Tibial artery (tissue), 4 donors: ENCODE measurements at regions not wholly inside any gene's neighbourhood (a gene's known extent, or its start where the extent isn't known, plus 50 kb on each side); places are given as distances from the start of the nearest gene placed in this dataset.

Experiments
- DNase-seq, 2 donors: peaks; one replicate each; pipeline ENCODE4 v3.0.0-alpha.2; 2019
- H3K27ac ChIP-seq, 2 donors: fragments of 200-600 bp; sonication (generic) in 1 of 2; 1 replicate in 1 of 2; 2 replicates in 1 of 2; pipeline ENCODE4 v1.5.1; 2018 to 2019; ENCODE audit warnings: mild to moderate bottlenecking in 1 of 2
- H3K27me3 ChIP-seq, 2 donors: fragments of 200-600 bp; sonication (generic) in 1 of 2; one replicate each; pipeline versions ENCODE4 v1.5.1 to v1.6.0; 2016 to 2019
- H3K36me3 ChIP-seq, 3 donors: fragments of 200-600 bp; sonication (generic) in 2 of 3; one replicate each; pipeline ENCODE4 v1.5.1; 2016 to 2019; ENCODE audit warnings: mild to moderate bottlenecking in 2 of 3
- H3K4me1 ChIP-seq, 4 donors: fragments of 200-600 bp; sonication (generic) in 2 of 4; 1 replicate in 3 of 4; 2 replicates in 1 of 4; pipeline ENCODE4 v1.5.1; 2016 to 2019
- H3K4me3 ChIP-seq, 2 donors: fragments of 200-600 bp; sonication (generic) in 1 of 2; 1 replicate in 1 of 2; 2 replicates in 1 of 2; pipeline ENCODE4 v1.5.1; 2018 to 2019; ENCODE audit warnings: mild to moderate bottlenecking in 2 of 2
- H3K9me3 ChIP-seq, 3 donors: fragments of 200-600 bp; sonication (generic) in 1 of 3; one replicate each; pipeline ENCODE4 v1.5.1; 2016 to 2019
- intact Hi-C: fragments of 100-400 bp; cut with DNase I; formaldehyde crosslinking; loops from one replicate; pipeline ENCODE4 v1.15.0; 2023; ENCODE audit warnings: low total_unique reads
- TF ChIP-seq, protein P1 (sequence below), 2 experiments: fragments of 200-600 bp in 1 of 2; fragments of 450-650 bp in 1 of 2; IDR thresholded peaks; one replicate each; pipeline ENCODE4 v1.5.1; 2017 to 2019; ENCODE audit warnings: antibody characterized with exemption in 2 of 2, mild to moderate bottlenecking in 1 of 2, moderate library complexity in 1 of 2

DNA sequence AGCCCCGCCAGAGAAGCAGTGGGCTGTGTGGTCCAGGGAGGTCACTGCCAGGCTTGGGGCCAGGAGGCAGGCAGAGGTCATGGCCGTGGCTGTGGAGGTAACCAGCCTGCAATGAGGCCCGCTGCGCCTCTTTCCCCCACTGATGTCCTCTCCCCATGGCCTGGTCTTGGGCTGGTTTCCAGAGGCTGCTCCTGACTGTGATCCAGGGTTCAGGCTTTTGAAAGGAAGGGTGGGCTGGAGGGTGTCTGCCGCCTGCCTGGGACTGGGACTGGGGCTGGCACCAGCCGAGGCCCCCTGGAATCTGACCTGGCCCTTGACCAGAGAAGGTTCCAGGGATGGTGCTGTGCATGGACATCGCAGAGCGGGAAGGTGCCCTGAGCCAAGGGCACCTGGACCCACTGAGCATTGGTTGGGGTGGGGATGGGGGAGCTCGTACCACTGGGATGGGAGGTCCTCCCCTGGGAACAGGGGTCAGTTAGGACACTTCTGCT is 59.6 kb upstream of the THY1 start:
- intact Hi-C loops: loop anchor here (10.0 kb wide), 2 partner anchors 242 to 632 kb away; partner anchors contain the start of gene NECTIN1
- peak; percentile 15 to 60 for DNase-seq
- Histone ChIP-seq H3K4me3 (no peak overlapping the region), H3K27me3 (peaks cover 0 to 40% of the 10 kb centered on the region in 2 donors), H3K27ac (no peak overlapping the region), H3K4me1 (peaks cover 0 to 10% (median 7%) of the 10 kb centered on the region in 4 donors), H3K36me3 (no peaks in the 10 kb centered on the region), H3K9me3 (no peaks in the 10 kb centered on the region)
- TF ChIP-seq, protein P1, sequence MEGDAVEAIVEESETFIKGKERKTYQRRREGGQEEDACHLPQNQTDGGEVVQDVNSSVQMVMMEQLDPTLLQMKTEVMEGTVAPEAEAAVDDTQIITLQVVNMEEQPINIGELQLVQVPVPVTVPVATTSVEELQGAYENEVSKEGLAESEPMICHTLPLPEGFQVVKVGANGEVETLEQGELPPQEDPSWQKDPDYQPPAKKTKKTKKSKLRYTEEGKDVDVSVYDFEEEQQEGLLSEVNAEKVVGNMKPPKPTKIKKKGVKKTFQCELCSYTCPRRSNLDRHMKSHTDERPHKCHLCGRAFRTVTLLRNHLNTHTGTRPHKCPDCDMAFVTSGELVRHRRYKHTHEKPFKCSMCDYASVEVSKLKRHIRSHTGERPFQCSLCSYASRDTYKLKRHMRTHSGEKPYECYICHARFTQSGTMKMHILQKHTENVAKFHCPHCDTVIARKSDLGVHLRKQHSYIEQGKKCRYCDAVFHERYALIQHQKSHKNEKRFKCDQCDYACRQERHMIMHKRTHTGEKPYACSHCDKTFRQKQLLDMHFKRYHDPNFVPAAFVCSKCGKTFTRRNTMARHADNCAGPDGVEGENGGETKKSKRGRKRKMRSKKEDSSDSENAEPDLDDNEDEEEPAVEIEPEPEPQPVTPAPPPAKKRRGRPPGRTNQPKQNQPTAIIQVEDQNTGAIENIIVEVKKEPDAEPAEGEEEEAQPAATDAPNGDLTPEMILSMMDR (IDR thresholded peaks at IDR 0.05): no peak

DNA sequence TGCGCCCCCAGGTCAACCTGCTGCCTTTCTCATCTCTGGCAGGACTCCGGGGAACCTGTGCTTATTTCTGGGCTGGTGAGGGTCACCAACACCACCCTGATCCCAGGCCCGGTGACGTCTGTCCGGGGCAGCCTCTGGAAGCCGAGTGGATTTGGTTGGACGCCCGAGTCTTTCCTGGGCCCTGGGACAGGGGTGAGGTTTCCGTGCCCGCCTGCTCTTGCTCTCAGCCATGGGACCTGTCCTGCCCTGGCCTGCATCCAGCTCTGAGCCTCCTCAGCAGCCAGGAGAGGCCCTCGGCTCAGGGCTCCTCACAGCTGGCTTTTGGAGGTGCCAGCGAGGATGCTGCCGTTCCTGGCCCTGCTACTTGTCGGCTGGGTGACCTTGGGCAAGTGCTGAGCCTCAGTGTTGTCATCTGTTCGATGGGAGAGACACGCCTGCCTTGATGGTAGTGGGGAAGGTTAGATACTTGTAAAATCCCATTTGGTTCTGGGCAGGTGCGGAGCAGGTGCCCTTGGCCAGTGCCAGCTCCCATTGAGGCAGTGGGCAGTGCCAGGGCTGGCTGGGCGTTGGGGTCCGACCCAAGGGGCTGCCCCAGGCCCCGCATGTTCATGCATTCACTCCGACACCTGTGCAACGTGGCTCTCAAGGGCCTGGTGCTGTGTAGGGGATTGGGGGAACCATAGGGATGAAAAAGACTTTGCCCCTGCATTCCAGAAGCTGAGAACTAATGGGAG is 58.9 kb upstream of the THY1 start:
- peaks cover 0 to 10% (median 7%) of the 10 kb centered on the region in 4 donors for H3K4me1 ChIP-seq
- no peak overlapping the region for H3K4me3 ChIP-seq
- no peak overlapping the region for H3K27ac ChIP-seq
- TF ChIP-seq, protein P1 (IDR thresholded peaks at IDR 0.05): no peak
- DNase-seq: peak; percentile 17 to 61
- intact Hi-C loops: loop anchor here (10.0 kb wide), 2 partner anchors 243 to 633 kb away; partner anchors contain the start of gene NECTIN1
- peaks cover 0 to 33% of the 10 kb centered on the region in 2 donors for H3K27me3 ChIP-seq
- H3K36me3 ChIP-seq: no peaks in the 10 kb centered on the region
- H3K9me3 ChIP-seq: no peaks in the 10 kb centered on the region

DNA sequence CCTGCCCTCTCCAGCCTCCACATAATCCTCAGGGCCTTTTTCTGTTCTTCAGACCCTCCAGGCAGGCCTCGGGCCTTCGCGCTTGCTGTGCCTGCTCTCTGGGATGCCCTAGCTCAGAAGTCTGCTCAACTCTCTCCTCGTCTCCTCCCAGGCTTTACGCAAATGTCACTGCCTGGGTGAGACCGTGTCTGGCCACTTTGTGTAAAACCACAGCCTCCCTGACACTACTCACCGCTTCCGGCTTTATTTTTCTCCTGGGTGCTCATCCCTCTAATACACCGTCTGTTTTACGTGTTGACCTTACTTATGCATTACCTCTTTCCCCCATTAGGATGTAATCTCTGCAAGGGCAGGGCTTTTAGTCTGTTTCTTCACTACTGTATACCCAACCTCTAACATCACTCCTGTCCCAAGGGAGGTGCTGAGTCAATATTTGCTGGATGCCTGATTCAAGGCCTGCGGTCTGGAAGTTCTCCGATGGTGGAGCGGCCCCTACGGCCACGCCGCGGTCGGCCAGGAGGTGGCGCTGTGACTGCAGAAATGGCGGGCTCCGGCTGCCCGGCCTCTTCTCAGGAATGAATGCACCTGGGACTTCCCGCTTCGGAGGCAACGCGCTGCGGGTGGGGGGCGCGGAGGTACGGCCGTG is 58.2 kb upstream of the THY1 start:
- Histone ChIP-seq H3K27me3 (peaks cover 0 to 30% of the 10 kb centered on the region in 2 donors), H3K4me1 (peaks cover 0 to 10% (median 7%) of the 10 kb centered on the region in 4 donors), H3K27ac (no peak overlapping the region), H3K4me3 (no peak overlapping the region), H3K36me3 (no peaks in the 10 kb centered on the region), H3K9me3 (no peaks in the 10 kb centered on the region)
- intact Hi-C loops: loop anchor here (10.0 kb wide), 2 partner anchors 244 to 634 kb away; partner anchors contain the start of gene NECTIN1
- TF ChIP-seq, protein P1 (IDR thresholded peaks at IDR 0.05): peak; percentile 88 to 93
- DNase-seq: peak; percentile 87 to 91

DNA sequence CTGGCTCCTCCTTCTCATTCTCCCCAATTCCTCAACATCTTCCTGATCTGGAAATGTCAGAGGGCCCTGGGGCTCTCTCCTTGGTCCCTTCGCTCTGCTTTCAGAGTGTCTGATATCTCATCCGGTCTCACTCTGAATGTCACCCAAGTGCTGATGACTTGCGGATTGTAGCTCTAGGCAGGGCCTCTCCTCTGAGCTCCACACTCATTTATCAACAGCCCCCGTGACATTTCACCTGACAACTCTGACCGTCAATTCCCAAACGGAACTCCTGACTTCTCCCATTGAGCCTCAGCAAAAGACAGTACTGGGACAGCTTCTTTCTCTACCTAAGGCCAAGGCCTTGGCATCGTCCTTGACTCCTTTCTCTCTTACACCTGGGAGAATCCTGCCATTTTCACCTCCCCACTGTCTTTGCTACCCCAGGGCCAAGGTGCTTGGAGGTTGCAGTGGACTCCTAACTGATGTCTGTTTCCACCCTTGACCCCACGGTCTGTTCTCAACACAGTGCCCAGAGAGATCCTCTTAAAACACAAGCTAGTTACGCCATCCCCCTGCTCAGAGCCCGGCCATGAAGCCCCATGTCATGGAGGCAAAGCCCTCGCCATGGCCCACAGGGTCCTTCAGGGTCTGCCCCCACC is 57.5 kb upstream of the THY1 start:
- intact Hi-C loops: loop anchor here (10.0 kb wide), 2 partner anchors 244 to 634 kb away; partner anchors contain the start of gene NECTIN1

More for the DNA sequence above, 57.5 kb upstream of the THY1 start:
- no peak overlapping the region for H3K27ac ChIP-seq
- TF ChIP-seq, protein P1 (IDR thresholded peaks at IDR 0.05): no peak
- peaks cover 0 to 10% (median 7%) of the 10 kb centered on the region in 4 donors for H3K4me1 ChIP-seq
- H3K9me3 ChIP-seq: no peaks in the 10 kb centered on the region
- H3K36me3 ChIP-seq: no peaks in the 10 kb centered on the region
- no peak overlapping the region for H3K4me3 ChIP-seq
- H3K27me3 ChIP-seq: peaks cover 0 to 30% of the 10 kb centered on the region in 2 donors
- peak; percentile 18 to 38 for DNase-seq
